Keratinocyte (primary cell): ENCODE measurements at regions not wholly inside any gene's neighbourhood (a gene's known extent, or its start where the extent isn't known, plus 50 kb on each side); places are given as distances from the start of the nearest gene placed in this dataset.

ENCODE experiments used
- DNase-seq: peaks from one replicate; pipeline ENCODE4 v3.0.0-alpha.2; 2011; ENCODE audit warnings: low read depth, missing footprints, low spot score
- FAIRE-seq: peaks from 2 replicates; lab custom pipeline; 2011; peaks lifted over from hg19 to GRCh38; lab: Jason Lieb, UNC
- H2AFZ ChIP-seq: 2 replicates; pipeline ENCODE4 v1.6.0; 2012; ENCODE audit warnings: low read length, control low read depth, inconsistent platforms; ENCODE audit not compliant: control insufficient read depth
- H3K27ac ChIP-seq: 2 replicates; pipeline ENCODE4 v1.5.1; 2011; ENCODE audit warnings: low read length; ENCODE audit not compliant: control insufficient read depth, insufficient read depth
- H3K27me3 ChIP-seq: 3 replicates; pipeline ENCODE4 v1.6.0; 2011; ENCODE audit warnings: low read length; ENCODE audit not compliant: control insufficient read depth, insufficient read depth; ENCODE audit errors: extremely low read depth
- H3K36me3 ChIP-seq, 2 experiments: 2 replicates in 1 of 2; 3 replicates in 1 of 2; pipeline ENCODE4 v1.5.1; 2011; ENCODE audit warnings: low read length in 2 of 2, mild to moderate bottlenecking in 1 of 2; ENCODE audit not compliant: control insufficient read depth in 2 of 2, insufficient read depth in 2 of 2; ENCODE audit errors: extremely low read depth in 1 of 2
- H3K4me1 ChIP-seq: 3 replicates; pipeline ENCODE4 v1.5.1; 2011; ENCODE audit warnings: low read length; ENCODE audit not compliant: control insufficient read depth, insufficient read depth; ENCODE audit errors: extremely low read depth
- H3K4me2 ChIP-seq: 3 replicates; pipeline ENCODE4 v1.6.0; 2011; ENCODE audit warnings: low read depth, low read length; ENCODE audit not compliant: control insufficient read depth, insufficient read depth; ENCODE audit errors: extremely low read depth
- H3K4me3 ChIP-seq, 3 experiments: fragments of 200-600 bp in 1 of 3; sonication (generic) in 1 of 3; 2 replicates in 2 of 3; 3 replicates in 1 of 3; pipeline ENCODE4 v1.5.1; 2011 to 2016; ENCODE audit warnings: low read length in 3 of 3, mild to moderate bottlenecking in 3 of 3, control low read depth in 2 of 3, inconsistent platforms in 1 of 3, low read depth in 1 of 3, mixed read lengths in 1 of 3, mixed run types in 1 of 3, moderate library complexity in 1 of 3; ENCODE audit not compliant: control insufficient read depth in 2 of 3, insufficient read depth in 2 of 3; ENCODE audit errors: extremely low read depth in 1 of 3
- H3K79me2 ChIP-seq: 2 replicates; pipeline ENCODE4 v1.6.0; 2012; ENCODE audit warnings: low read length; ENCODE audit not compliant: control insufficient read depth, insufficient read depth
- H3K9ac ChIP-seq: 3 replicates; pipeline ENCODE4 v1.6.0; 2011; ENCODE audit warnings: low read length; ENCODE audit not compliant: control insufficient read depth, insufficient read depth; ENCODE audit errors: extremely low read depth
- H3K9me1 ChIP-seq: 3 replicates; pipeline ENCODE4 v1.6.0; 2011; ENCODE audit warnings: low read length; ENCODE audit not compliant: control insufficient read depth, insufficient read depth; ENCODE audit errors: extremely low read depth
- H3K9me3 ChIP-seq: 2 replicates; pipeline ENCODE4 v1.5.1; 2012; ENCODE audit warnings: low read depth, low read length; ENCODE audit not compliant: control insufficient read depth
- H4K20me1 ChIP-seq: 3 replicates; pipeline ENCODE4 v1.6.0; 2011; ENCODE audit warnings: low read length; ENCODE audit not compliant: control insufficient read depth, insufficient read depth; ENCODE audit errors: extremely low read depth
- EZH2 ChIP-seq: IDR thresholded peaks from one replicate; pipeline ENCODE4 v1.6.1; 2012; ENCODE audit warnings: inconsistent platforms, mild to moderate bottlenecking, low read length, moderate library complexity
- dilution Hi-C: fragments of 300-500 bp; cut with MboI; formaldehyde crosslinking; loops from one replicate; pipeline ENCODE4 v1.7.0; 2020; ENCODE audit warnings: low sequenced_read_pairs; ENCODE audit not compliant: extremely low pct_ligation_motif_present
- TF ChIP-seq, protein P1 (sequence below), 3 experiments: IDR thresholded peaks in 1 of 3; conservative IDR thresholded peaks in 1 of 3; optimal IDR thresholded peaks in 1 of 3; 2 replicates in 2 of 3; 3 replicates in 1 of 3; pipeline versions ENCODE3 to v1.5.1; 2011; ENCODE audit warnings: low read length in 3 of 3, mild to moderate bottlenecking in 3 of 3, moderate library complexity in 2 of 3, control low read depth in 1 of 3, inconsistent platforms in 1 of 3; ENCODE audit not compliant: insufficient read depth in 2 of 3; ENCODE audit errors: extremely low read depth in 1 of 3

GRCh38 chr1:82143108-82143833, 342.5 kb downstream of the ADGRL2 start:
- no peak overlapping the region for H3K4me2 ChIP-seq
- no peak overlapping the region for H3K9ac ChIP-seq
- peaks cover 13% of the 10 kb centered on the region for H3K4me1 ChIP-seq
- no peaks in the 10 kb centered on the region for H4K20me1 ChIP-seq
- H3K79me2 ChIP-seq: no peaks in the 10 kb centered on the region
- H3K4me3 ChIP-seq: no peak overlapping the region
- DNase-seq (no peak), FAIRE-seq (no peak)
- H3K36me3 ChIP-seq: no peaks in the 10 kb centered on the region
- H3K9me3 ChIP-seq: no peaks in the 10 kb centered on the region
- no peak overlapping the region for H3K27ac ChIP-seq
- TF ChIP-seq, protein P1, sequence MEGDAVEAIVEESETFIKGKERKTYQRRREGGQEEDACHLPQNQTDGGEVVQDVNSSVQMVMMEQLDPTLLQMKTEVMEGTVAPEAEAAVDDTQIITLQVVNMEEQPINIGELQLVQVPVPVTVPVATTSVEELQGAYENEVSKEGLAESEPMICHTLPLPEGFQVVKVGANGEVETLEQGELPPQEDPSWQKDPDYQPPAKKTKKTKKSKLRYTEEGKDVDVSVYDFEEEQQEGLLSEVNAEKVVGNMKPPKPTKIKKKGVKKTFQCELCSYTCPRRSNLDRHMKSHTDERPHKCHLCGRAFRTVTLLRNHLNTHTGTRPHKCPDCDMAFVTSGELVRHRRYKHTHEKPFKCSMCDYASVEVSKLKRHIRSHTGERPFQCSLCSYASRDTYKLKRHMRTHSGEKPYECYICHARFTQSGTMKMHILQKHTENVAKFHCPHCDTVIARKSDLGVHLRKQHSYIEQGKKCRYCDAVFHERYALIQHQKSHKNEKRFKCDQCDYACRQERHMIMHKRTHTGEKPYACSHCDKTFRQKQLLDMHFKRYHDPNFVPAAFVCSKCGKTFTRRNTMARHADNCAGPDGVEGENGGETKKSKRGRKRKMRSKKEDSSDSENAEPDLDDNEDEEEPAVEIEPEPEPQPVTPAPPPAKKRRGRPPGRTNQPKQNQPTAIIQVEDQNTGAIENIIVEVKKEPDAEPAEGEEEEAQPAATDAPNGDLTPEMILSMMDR (optimal IDR thresholded peaks at IDR 0.05 in 1 of 3, IDR thresholded peaks at IDR 0.05 in 1 of 3, conservative IDR thresholded peaks at IDR 0.05 in 1 of 3; ENCODE audit: extremely low read depth in 1 of 3, insufficient read depth in 2 of 3, low read length in 3 of 3): no peak
- no peak for TF ChIP-seq EZH2
- dilution Hi-C loops: no loop called here
- H3K9me1 ChIP-seq: no peaks in the 10 kb centered on the region
- no peaks in the 10 kb centered on the region for H3K27me3 ChIP-seq
- no peak overlapping the region for H2AFZ ChIP-seq

DNA sequence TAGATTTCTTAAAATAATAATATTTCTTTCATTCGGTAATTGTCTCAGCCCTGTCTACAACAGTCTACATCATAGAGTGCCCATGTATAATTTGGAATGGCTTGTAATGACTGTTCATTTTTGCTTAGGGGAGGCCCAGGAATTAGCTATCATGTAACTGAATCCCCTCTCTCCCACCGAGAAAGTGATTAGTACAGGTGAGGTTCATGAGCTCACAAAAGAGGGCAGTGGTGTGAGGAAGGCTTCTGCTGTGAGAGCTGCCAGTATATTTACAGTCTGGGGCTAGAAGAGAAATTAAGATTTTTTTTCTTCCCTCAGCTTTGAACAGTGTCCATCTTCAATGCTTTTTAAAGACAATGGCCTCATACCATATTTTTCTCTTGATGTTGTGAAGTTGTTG, 340.7 kb downstream of the ADGRL2 start:
- H3K27ac ChIP-seq: no peak overlapping the region
- H3K79me2 ChIP-seq: no peaks in the 10 kb centered on the region
- H3K9me3 ChIP-seq: no peaks in the 10 kb centered on the region
- dilution Hi-C loops: no loop called here
- no peaks in the 10 kb centered on the region for H4K20me1 ChIP-seq
- H3K4me1 ChIP-seq: peaks cover 13% of the 10 kb centered on the region
- no peak overlapping the region for H3K4me3 ChIP-seq
- no peaks in the 10 kb centered on the region for H3K27me3 ChIP-seq
- no peak overlapping the region for H3K4me2 ChIP-seq
- FAIRE-seq (no peak), DNase-seq (no peak)
- no peaks in the 10 kb centered on the region for H3K36me3 ChIP-seq
- H2AFZ ChIP-seq: no peak overlapping the region
- no peak overlapping the region for H3K9ac ChIP-seq
- no peak for TF ChIP-seq EZH2
- TF ChIP-seq, protein P1 (optimal IDR thresholded peaks at IDR 0.05 in 1 of 3, IDR thresholded peaks at IDR 0.05 in 1 of 3, conservative IDR thresholded peaks at IDR 0.05 in 1 of 3; ENCODE audit: extremely low read depth in 1 of 3, insufficient read depth in 2 of 3, low read length in 3 of 3): no peak
- no peaks in the 10 kb centered on the region for H3K9me1 ChIP-seq
